ENCODE measurements at regions not wholly inside any gene's neighbourhood (a gene's known extent, or its start where the extent isn't known, plus 50 kb on each side); places are given as distances from the start of the nearest gene placed in this dataset.
A peak's percentile ranks its signal among the peaks of the same experiment; 100 is the strongest.

GRCh38 chr3:87175732-87176131, 51.4 kb upstream of the CHMP2B start:
- H3K27me3 Mint-ChIP-seq, result peaks cover 5 to 9% (median 6%) of the 10 kb centered on the region in 3 donors
- no peak overlapping the region for H3K4me3 Mint-ChIP-seq
- ATAC-seq (ENCODE audit: low read depth in 2 of 2) (no peak), DNase-seq (no peak)
- no peaks in the 10 kb centered on the region for H3K36me3 Mint-ChIP-seq
- peaks cover 0 to 3% (median 0%) of the 10 kb centered on the region in 7 donors for H3K9me3 Mint-ChIP-seq
- no peak overlapping the region for H3K27ac Mint-ChIP-seq
- no peaks in the 10 kb centered on the region for H3K4me1 Mint-ChIP-seq

DNA sequence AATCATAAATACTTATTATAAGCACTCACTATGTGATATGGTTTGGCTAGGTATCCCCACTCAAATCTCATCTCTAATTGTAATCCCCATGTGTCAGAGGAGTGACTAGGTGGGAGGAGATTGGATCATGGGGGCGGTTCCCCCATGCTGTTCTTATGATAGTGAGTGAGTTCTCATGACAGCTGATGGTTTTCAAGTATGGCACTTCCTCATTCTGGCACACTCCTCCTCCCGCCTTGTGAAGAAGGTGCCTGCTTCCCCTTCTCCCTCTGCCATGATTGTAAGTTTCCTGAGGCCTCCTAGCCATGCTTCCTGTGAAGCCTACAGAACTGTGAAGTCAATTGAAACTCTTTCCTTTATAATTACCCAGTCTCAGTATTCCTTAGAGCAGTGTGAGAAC, 53.3 kb upstream of the CHMP2B start:
- peaks cover 0 to 3% (median 0%) of the 10 kb centered on the region in 7 donors for H3K9me3 Mint-ChIP-seq
- H3K27ac Mint-ChIP-seq, result no peak overlapping the region
- no peak for DNase-seq
- peak in 1 of 2 donors; percentile 47 for ATAC-seq (ENCODE audit: low read depth in 2 of 2)
- no peaks in the 10 kb centered on the region for H3K4me1 Mint-ChIP-seq
- H3K4me3 Mint-ChIP-seq, result no peak overlapping the region
- H3K36me3 Mint-ChIP-seq, result no peaks in the 10 kb centered on the region
- H3K27me3 Mint-ChIP-seq, result peaks cover 3 to 5% (median 5%) of the 10 kb centered on the region in 3 donors

DNA sequence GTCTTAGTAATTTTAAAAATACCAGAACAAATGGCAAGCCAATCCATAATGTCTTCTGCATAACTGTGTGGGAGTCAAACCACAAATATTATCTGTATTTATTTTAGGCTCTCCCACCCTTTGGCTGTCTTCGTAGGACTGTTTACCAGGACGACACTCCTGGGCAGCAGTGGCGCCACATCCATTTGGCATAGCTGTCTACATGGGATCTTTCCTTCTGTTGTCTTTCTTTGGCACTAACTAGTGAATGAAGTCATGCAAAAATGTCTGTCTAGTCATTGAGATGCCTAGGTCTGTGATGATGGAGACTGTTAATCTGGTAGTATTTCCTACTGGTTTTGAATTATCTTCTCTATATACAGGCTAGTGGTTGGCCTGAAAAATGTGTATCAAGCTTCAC, 54.0 kb upstream of the CHMP2B start:
- peaks cover 5 to 9% (median 7%) of the 10 kb centered on the region in 3 donors for H3K27me3 Mint-ChIP-seq
- no peaks in the 10 kb centered on the region for H3K36me3 Mint-ChIP-seq
- DNase-seq (no peak), ATAC-seq (ENCODE audit: low read depth in 2 of 2) (no peak)
- peaks cover 0 to 3% (median 0%) of the 10 kb centered on the region in 7 donors for H3K9me3 Mint-ChIP-seq
- H3K4me3 Mint-ChIP-seq, result no peak overlapping the region
- H3K27ac Mint-ChIP-seq, result peak overlapping the region in 1 of 6 donors; percentile 2
- H3K4me1 Mint-ChIP-seq, result no peaks in the 10 kb centered on the region

DNA sequence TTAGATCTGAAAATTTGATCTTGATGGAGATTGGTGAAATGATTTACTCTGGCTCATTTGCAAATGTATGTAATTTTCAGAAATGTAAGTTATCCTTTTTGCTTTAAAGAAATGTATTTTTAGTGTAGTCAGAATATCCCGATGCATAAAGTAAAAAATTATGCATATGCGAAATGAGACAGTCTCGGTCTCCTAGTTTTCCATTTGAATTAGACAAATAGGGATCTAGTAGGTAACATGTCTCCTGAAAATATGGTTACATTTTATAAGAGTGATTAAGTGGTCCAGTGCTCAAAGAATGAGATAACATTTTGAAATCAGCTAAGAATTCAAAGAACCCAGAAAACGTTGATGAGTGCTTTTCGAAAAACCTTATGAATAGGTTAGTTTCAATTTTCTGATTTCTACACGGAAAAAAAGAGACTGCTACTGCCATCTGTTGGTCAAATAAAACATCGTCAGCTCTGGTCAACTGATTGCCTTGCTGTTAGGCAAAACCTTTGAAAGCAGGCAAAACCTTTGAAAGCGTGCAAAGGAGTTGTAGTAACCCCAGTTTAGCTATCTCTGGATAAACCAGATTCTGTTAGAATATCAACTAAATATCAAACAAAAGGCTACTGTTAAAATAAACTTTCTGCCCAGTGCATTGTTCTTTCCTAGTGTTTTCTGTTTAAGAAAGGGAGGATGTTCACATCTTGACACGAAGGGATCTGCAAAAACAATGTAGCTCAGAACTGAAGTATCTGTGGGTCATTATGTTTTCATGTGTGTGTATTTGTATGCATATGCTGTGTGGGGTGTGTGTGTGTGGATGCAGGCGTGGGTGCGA, 59.3 kb upstream of the CHMP2B start:
- H3K36me3 Mint-ChIP-seq, result no peaks in the 10 kb centered on the region
- peak; percentile 23 to 40 for ATAC-seq (ENCODE audit: low read depth in 2 of 2)

GRCh38 chr3:87164245-87164644, 62.9 kb upstream of the CHMP2B start:
- H3K4me1 Mint-ChIP-seq, result peaks cover 0 to 3% (median 0%) of the 10 kb centered on the region in 3 donors
- H3K4me3 Mint-ChIP-seq, result no peak overlapping the region
- ATAC-seq (ENCODE audit: low read depth in 2 of 2) (no peak), DNase-seq (no peak)
- H3K27ac Mint-ChIP-seq, result peak overlapping the region in 1 of 6 donors; percentile 46
- H3K36me3 Mint-ChIP-seq, result no peaks in the 10 kb centered on the region
- H3K9me3 Mint-ChIP-seq, result no peaks in the 10 kb centered on the region
- H3K27me3 Mint-ChIP-seq, result peaks cover 12 to 18% (median 16%) of the 10 kb centered on the region in 3 donors

More for the DNA sequence above, 59.3 kb upstream of the CHMP2B start:
- Mint-ChIP-seq H3K27me3 (peaks cover 8 to 18% (median 12%) of the 10 kb centered on the region in 3 donors), H3K4me3 (peak overlapping the region in 1 of 8 donors; percentile 54), H3K27ac (peak overlapping the region in 1 of 6 donors; percentile 12), H3K4me1 (peaks cover 0 to 3% (median 0%) of the 10 kb centered on the region in 3 donors), H3K9me3 (no peaks in the 10 kb centered on the region)
- DNase-seq, result peak; percentile 13

DNA sequence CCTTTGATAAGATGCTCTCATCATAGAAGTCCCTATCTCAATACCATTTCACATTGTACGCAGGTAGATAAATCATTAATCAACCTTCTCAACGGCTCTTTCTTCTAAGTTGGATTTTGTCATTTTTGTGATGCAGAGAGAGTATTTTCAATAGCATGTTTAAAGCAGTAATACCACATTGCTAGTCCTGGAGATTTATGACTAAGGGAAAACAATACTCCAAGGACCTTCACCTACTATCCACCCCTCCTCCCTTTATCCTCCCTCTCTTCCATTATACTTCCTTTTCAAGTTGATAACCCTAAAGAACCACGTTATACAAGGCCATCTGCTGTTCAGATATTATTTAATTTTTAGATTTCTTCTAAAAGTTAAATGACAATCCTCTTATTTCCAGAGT, 65.3 kb upstream of the CHMP2B start:
- no peak overlapping the region for H3K27ac Mint-ChIP-seq
- ATAC-seq (ENCODE audit: low read depth in 2 of 2), result no peak
- no peak for DNase-seq
- peaks cover 8 to 11% (median 8%) of the 10 kb centered on the region in 3 donors for H3K27me3 Mint-ChIP-seq
- H3K4me1 Mint-ChIP-seq, result no peaks in the 10 kb centered on the region
- no peaks in the 10 kb centered on the region for H3K9me3 Mint-ChIP-seq
- no peaks in the 10 kb centered on the region for H3K36me3 Mint-ChIP-seq
- H3K4me3 Mint-ChIP-seq, result no peak overlapping the region

- H3K9me3 Mint-ChIP-seq, result no peaks in the 10 kb centered on the region
- H3K36me3 Mint-ChIP-seq, result no peaks in the 10 kb centered on the region
- peaks cover 7 to 10% (median 8%) of the 10 kb centered on the region in 3 donors for H3K27me3 Mint-ChIP-seq
- H3K4me3 Mint-ChIP-seq, result no peak overlapping the region
- H3K27ac Mint-ChIP-seq, result no peak overlapping the region
- DNase-seq, result no peak
- H3K4me1 Mint-ChIP-seq, result no peaks in the 10 kb centered on the region
- no peak for ATAC-seq (ENCODE audit: low read depth in 2 of 2)
These were observed 65.7 kb upstream of the CHMP2B start for GRCh38 chr3:87161417-87161816.

- H3K27me3 Mint-ChIP-seq, result peaks cover 4 to 10% (median 8%) of the 10 kb centered on the region in 3 donors
- no peak for DNase-seq
- no peaks in the 10 kb centered on the region for H3K36me3 Mint-ChIP-seq
- H3K9me3 Mint-ChIP-seq, result no peaks in the 10 kb centered on the region
- H3K4me1 Mint-ChIP-seq, result no peaks in the 10 kb centered on the region
- no peak overlapping the region for H3K27ac Mint-ChIP-seq
- H3K4me3 Mint-ChIP-seq, result no peak overlapping the region
- ATAC-seq (ENCODE audit: low read depth in 2 of 2), result no peak
These were observed 66.1 kb upstream of the CHMP2B start for GRCh38 chr3:87161013-87161412.

DNA sequence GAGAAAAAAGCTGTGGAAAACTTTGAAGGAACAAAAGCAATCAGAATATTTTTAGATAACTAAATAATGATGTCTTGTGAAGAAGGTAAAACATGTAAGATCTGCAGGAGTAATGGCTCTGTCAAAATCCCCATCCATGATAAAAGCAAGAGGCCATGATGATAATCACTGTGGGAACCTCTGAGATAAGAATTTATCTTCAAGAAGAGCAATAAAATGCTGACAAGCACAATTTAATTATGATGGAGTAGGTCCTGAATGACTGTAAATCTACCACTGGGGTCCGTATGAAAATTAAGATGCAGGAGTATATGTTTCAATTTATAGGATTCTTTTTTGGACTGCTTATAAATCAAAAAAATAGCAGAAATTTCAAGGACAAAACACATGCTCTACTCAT, 68.3 kb upstream of the CHMP2B start:
- H3K27ac Mint-ChIP-seq, result no peak overlapping the region
- H3K27me3 Mint-ChIP-seq, result peaks cover 0 to 20% (median 8%) of the 10 kb centered on the region in 3 donors
- H3K36me3 Mint-ChIP-seq, result no peaks in the 10 kb centered on the region
- H3K4me1 Mint-ChIP-seq, result no peaks in the 10 kb centered on the region
- H3K4me3 Mint-ChIP-seq, result no peak overlapping the region
- ATAC-seq (ENCODE audit: low read depth in 2 of 2) (no peak), DNase-seq (no peak)
- H3K9me3 Mint-ChIP-seq, result no peaks in the 10 kb centered on the region

- peaks cover 0 to 8% of the 10 kb centered on the region in 2 donors for H3K36me3 Mint-ChIP-seq
- H3K9me3 Mint-ChIP-seq, result peaks cover 3 to 16% (median 5%) of the 10 kb centered on the region in 7 donors
- DNase-seq (no peak), ATAC-seq (ENCODE audit: low read depth in 2 of 2) (no peak)
- H3K27me3 Mint-ChIP-seq, result peaks cover 0 to 11% (median 0%) of the 10 kb centered on the region in 3 donors
- H3K4me1 Mint-ChIP-seq, result no peaks in the 10 kb centered on the region
- no peak overlapping the region for H3K4me3 Mint-ChIP-seq
- no peak overlapping the region for H3K27ac Mint-ChIP-seq
These were observed 79.1 kb upstream of the CHMP2B start for GRCh38 chr3:87148020-87148419.

- no peak for ATAC-seq (ENCODE audit: low read depth in 2 of 2)
- H3K36me3 Mint-ChIP-seq, result peaks cover 0 to 8% of the 10 kb centered on the region in 2 donors
- no peak overlapping the region for H3K27ac Mint-ChIP-seq
- no peak overlapping the region for H3K4me3 Mint-ChIP-seq
- peaks cover 0 to 11% (median 0%) of the 10 kb centered on the region in 3 donors for H3K27me3 Mint-ChIP-seq
- DNase-seq, result no peak
- H3K4me1 Mint-ChIP-seq, result no peaks in the 10 kb centered on the region
- peaks cover 3 to 21% (median 5%) of the 10 kb centered on the region in 7 donors for H3K9me3 Mint-ChIP-seq
These were observed 79.5 kb upstream of the CHMP2B start for GRCh38 chr3:87147562-87147961.

GRCh38 chr3:87145553-87145952, 81.6 kb upstream of the CHMP2B start:
- Mint-ChIP-seq H3K27ac (no peak overlapping the region), H3K36me3 (peaks cover 0 to 8% of the 10 kb centered on the region in 2 donors), H3K27me3 (peaks cover 0 to 4% (median 0%) of the 10 kb centered on the region in 3 donors), H3K4me1 (no peaks in the 10 kb centered on the region), H3K9me3 (peaks cover 5 to 31% (median 16%) of the 10 kb centered on the region in 7 donors), H3K4me3 (no peak overlapping the region)
- no peak for ATAC-seq (ENCODE audit: low read depth in 2 of 2)
- no peak for DNase-seq

GRCh38 chr3:87136066-87136596, 91.0 kb upstream of the CHMP2B start:
- H3K36me3 Mint-ChIP-seq, result no peaks in the 10 kb centered on the region
- H3K27me3 Mint-ChIP-seq, result peaks cover 0 to 4% (median 0%) of the 10 kb centered on the region in 3 donors
- H3K27ac Mint-ChIP-seq, result no peak overlapping the region
- DNase-seq (no peak), ATAC-seq (ENCODE audit: low read depth in 2 of 2) (no peak)
- no peak overlapping the region for H3K4me3 Mint-ChIP-seq
- H3K9me3 Mint-ChIP-seq, result peaks cover 5 to 17% (median 12%) of the 10 kb centered on the region in 7 donors
- no peaks in the 10 kb centered on the region for H3K4me1 Mint-ChIP-seq

DNA sequence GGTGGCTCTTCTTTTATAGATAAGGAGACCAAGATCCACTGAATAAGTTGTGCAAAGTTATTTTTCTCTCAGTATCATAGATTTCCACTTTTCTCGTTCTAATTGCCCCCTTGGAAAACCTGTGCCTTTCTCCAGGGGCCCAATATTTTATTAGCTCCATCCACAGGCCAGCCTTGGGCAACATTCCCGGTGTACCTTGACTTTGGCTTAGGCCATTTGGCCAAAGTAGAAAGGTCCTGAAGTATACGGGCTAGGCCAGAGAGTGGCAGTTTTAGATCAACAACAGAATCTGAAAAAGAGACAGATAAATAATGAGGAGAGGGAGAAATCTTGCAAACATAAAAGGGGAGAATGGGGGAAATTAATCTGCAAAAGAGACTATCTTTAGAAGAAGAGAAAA, 91.7 kb upstream of the CHMP2B start:
- Mint-ChIP-seq H3K27ac (no peak overlapping the region), H3K27me3 (peaks cover 0 to 4% (median 0%) of the 10 kb centered on the region in 3 donors), H3K4me3 (no peak overlapping the region), H3K9me3 (peaks cover 5 to 12% (median 8%) of the 10 kb centered on the region in 7 donors), H3K4me1 (no peaks in the 10 kb centered on the region), H3K36me3 (no peaks in the 10 kb centered on the region)
- DNase-seq (no peak), ATAC-seq (ENCODE audit: low read depth in 2 of 2) (no peak)

All from naive B cell (primary cell).